ENCODE measurements at regions not wholly inside any gene's neighbourhood (a gene's known extent, or its start where the extent isn't known, plus 50 kb on each side); places are given as distances from the start of the nearest gene placed in this dataset.

DNA sequence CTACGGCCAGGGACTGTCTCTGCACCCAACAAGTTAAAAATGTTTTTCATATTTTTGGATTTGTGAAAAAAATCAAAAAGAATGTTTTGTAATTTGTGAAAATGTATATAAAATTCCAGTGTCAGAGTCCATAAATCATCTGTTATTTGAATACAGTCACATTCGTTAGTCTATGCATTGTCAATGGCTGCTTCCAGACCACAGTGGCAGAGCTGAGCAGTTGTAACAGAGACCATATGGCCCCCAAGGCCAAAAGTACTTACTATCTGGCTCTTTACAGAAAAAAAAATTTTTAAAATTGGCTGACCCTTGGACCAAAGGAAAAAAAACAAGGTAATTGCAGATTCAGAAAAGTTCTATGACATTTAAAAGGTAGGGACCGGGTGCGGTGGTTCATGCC is 86.7 kb upstream of the ATL2 start:
- Histone ChIP-seq H3K4me2 (no peak overlapping the region), H3K4me3 (no peak overlapping the region), H3K9me3 (no peaks in the 10 kb centered on the region), H3K4me1 (peaks cover 8% of the 10 kb centered on the region; the same call in 2 of the 3 replicates), H3K27ac (no peak overlapping the region)
- DNase-seq (ENCODE audit: low read depth in 1 of 2, low spot score in 1 of 2) (no peak), ATAC-seq (no peak), FAIRE-seq (no peak)
- 86% methylated on average over 4 of the region's 4 CpGs for WGBS (ENCODE audit: missing lambda C conversion rate)
- TF ChIP-seq SREBF2 (IDR thresholded peaks at IDR 0.05) (no peak), CEBPB (IDR thresholded peaks at IDR 0.05) (no peak), TP53 (CRISPR knock-in tag; IDR thresholded peaks at IDR 0.05) (no peak), NPAS2 (CRISPR knock-in tag; IDR thresholded peaks at IDR 0.05; ENCODE audit: borderline replicate concordance) (no peak), RNF2 (IDR thresholded peaks at IDR 0.05; ENCODE audit: borderline replicate concordance, low read depth) (no peak), BHLHE40 (IDR thresholded peaks at IDR 0.05; ENCODE audit: low read depth, low read length) (no peak)
- TF ChIP-seq, protein P1, sequence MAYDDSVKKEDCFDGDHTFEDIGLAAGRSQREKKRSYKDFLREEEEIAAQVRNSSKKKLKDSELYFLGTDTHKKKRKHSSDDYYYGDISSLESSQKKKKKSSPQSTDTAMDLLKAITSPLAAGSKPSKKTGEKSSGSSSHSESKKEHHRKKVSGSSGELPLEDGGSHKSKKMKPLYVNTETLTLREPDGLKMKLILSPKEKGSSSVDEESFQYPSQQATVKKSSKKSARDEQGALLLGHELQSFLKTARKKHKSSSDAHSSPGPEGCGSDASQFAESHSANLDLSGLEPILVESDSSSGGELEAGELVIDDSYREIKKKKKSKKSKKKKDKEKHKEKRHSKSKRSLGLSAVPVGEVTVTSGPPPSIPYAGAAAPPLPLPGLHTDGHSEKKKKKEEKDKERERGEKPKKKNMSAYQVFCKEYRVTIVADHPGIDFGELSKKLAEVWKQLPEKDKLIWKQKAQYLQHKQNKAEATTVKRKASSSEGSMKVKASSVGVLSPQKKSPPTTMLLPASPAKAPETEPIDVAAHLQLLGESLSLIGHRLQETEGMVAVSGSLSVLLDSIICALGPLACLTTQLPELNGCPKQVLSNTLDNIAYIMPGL (CRISPR knock-in tag; IDR thresholded peaks at IDR 0.05; ENCODE audit: borderline replicate concordance): no peak
- TF ChIP-seq, protein P2, sequence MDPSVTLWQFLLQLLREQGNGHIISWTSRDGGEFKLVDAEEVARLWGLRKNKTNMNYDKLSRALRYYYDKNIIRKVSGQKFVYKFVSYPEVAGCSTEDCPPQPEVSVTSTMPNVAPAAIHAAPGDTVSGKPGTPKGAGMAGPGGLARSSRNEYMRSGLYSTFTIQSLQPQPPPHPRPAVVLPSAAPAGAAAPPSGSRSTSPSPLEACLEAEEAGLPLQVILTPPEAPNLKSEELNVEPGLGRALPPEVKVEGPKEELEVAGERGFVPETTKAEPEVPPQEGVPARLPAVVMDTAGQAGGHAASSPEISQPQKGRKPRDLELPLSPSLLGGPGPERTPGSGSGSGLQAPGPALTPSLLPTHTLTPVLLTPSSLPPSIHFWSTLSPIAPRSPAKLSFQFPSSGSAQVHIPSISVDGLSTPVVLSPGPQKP (IDR thresholded peaks at IDR 0.05; ENCODE audit: low read depth, low read length): no peak
- TF ChIP-seq, protein P3, sequence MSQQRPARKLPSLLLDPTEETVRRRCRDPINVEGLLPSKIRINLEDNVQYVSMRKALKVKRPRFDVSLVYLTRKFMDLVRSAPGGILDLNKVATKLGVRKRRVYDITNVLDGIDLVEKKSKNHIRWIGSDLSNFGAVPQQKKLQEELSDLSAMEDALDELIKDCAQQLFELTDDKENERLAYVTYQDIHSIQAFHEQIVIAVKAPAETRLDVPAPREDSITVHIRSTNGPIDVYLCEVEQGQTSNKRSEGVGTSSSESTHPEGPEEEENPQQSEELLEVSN (IDR thresholded peaks at IDR 0.05; ENCODE audit: borderline replicate concordance, low read depth): no peak
- CTCF ChIA-PET: interaction anchor here (1.4 to 12.3 kb wide), 3 partner anchors 12 to 148 kb away, joined by 3 to 107 read pairs (median 19); no protein-coding TSS in a partner anchor
- POLR2A ChIA-PET: no interaction called here

DNA sequence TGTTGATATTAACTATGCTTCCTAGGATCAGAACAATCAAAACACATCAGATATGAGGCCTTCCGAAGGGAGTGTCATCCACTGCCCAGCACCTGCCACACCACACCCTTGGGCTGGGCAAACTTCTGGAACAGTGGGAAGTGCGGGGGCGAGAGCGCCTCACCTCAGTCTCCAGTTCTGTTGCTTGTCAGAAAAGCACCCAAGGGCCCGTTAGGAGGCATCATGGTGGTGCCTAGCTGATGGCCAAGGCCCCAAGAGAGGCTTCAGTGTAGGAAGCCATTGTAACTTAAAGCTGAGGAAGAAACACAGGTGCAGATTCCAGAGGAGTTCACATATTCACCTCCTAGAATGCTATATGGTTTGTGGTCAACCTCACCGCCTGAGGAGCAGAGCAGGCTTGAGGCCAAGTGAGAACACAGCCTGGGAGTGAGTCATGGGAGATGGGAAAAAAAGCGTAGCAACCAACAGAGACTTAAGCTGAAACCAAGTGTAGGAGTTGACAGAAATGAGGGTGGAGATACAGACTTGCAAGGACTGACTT is 85.1 kb upstream of the ATL2 start:
- H3K4me2 ChIP-seq: peak overlapping the region; percentile 21; the same call in 2 of the 3 replicates
- DNase-seq (ENCODE audit: low read depth in 1 of 2, low spot score in 1 of 2): peak; percentile 63 to 64
- ChIA-PET POLR2A (interaction anchor here (0.8 to 1.2 kb wide), 2 partner anchors 86 to 289 kb away, joined by 3 to 6 read pairs; partner anchors contain the start of gene ATL2), CTCF (interaction anchor here (1.0 to 12.3 kb wide), 3 partner anchors 10 to 146 kb away, joined by 3 to 107 read pairs (median 3); no protein-coding TSS in a partner anchor)
- WGBS (ENCODE audit: missing lambda C conversion rate): 62% methylated on average over 7 of the region's 7 CpGs
- H3K27ac ChIP-seq: 0 out of 6 replicates have a peak overlapping the region, but pooled peaks of 1 of the 2 experiments have one; percentile 30
- FAIRE-seq: no peak
- no peak overlapping the region for H3K4me3 ChIP-seq
- H3K4me1 ChIP-seq: peaks cover 8% of the 10 kb centered on the region; the same call in 2 of the 3 replicates
- TF ChIP-seq BHLHE40 (IDR thresholded peaks at IDR 0.05; ENCODE audit: low read depth, low read length) (no peak), FOSL2 (IDR thresholded peaks at IDR 0.05) (no peak; the same call in 1 of the 2 replicates), FOSL2 (CRISPR knock-in tag; IDR thresholded peaks at IDR 0.05) (peak; percentile 11; the same call in 1 of the 2 replicates)
- peak; percentile 65 to 80 for ATAC-seq
- no peaks in the 10 kb centered on the region for H3K9me3 ChIP-seq

DNA sequence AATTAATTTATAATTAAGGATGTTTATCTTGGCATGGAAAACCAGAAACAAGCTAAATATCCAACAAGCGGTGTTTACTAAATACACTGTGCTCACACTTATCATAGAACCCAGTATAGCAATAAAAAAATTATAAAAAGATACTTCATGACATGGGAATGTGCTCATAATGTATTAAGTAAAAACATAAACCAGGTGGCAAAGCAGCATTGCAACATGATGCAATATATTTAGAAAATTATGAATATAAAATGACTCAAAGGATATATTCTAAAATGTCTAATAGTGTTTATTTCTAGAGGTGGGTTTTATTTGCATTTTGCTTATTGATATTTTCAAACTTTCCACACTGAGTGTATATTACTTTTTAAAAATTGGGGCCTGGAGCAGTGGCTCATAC is 84.4 kb upstream of the ATL2 start:
- WGBS (ENCODE audit: missing lambda C conversion rate): 86% methylated on average over 1 of the region's 1 CpG
- FAIRE-seq (no peak), ATAC-seq (no peak), DNase-seq (ENCODE audit: low read depth in 1 of 2, low spot score in 1 of 2) (no peak)
- Histone ChIP-seq H3K9me3 (no peaks in the 10 kb centered on the region), H3K4me3 (no peak overlapping the region), H3K4me2 (no peak overlapping the region), H3K4me1 (peaks cover 8% of the 10 kb centered on the region; the same call in 2 of the 3 replicates), H3K27ac (no peak overlapping the region)
- POLR2A ChIA-PET: no interaction called here
- CTCF ChIA-PET: interaction anchor here (0.7 to 12.3 kb wide), 4 partner anchors 8 to 145 kb away, joined by 3 to 107 read pairs (median 6); partner anchors contain the start of gene ATL2
- TF ChIP-seq TFCP2L1 (CRISPR knock-in tag; IDR thresholded peaks at IDR 0.05) (no peak), EHMT2 (IDR thresholded peaks at IDR 0.05; ENCODE audit: low read depth) (no peak), MAFK (IDR thresholded peaks at IDR 0.05; ENCODE audit: partially characterized antibody) (no peak), PHF8 (IDR thresholded peaks at IDR 0.05; ENCODE audit: borderline replicate concordance, low read depth) (no peak), HEYL (CRISPR knock-in tag; IDR thresholded peaks at IDR 0.05) (no peak), FOSB (CRISPR knock-in tag; IDR thresholded peaks at IDR 0.05) (no peak), ZSCAN20 (CRISPR knock-in tag; IDR thresholded peaks at IDR 0.05) (no peak), RARB (CRISPR knock-in tag; IDR thresholded peaks at IDR 0.05) (no peak), GATA3 (IDR thresholded peaks at IDR 0.05; ENCODE audit: borderline replicate concordance) (no peak), RAD21 (conservative IDR thresholded peaks at IDR 0.05 in 1 of 2, IDR thresholded peaks at IDR 0.05 in 1 of 2) (no peak), HOXB13 (CRISPR knock-in tag; IDR thresholded peaks at IDR 0.05; ENCODE audit: low read depth) (no peak)
- TF ChIP-seq, protein P4, sequence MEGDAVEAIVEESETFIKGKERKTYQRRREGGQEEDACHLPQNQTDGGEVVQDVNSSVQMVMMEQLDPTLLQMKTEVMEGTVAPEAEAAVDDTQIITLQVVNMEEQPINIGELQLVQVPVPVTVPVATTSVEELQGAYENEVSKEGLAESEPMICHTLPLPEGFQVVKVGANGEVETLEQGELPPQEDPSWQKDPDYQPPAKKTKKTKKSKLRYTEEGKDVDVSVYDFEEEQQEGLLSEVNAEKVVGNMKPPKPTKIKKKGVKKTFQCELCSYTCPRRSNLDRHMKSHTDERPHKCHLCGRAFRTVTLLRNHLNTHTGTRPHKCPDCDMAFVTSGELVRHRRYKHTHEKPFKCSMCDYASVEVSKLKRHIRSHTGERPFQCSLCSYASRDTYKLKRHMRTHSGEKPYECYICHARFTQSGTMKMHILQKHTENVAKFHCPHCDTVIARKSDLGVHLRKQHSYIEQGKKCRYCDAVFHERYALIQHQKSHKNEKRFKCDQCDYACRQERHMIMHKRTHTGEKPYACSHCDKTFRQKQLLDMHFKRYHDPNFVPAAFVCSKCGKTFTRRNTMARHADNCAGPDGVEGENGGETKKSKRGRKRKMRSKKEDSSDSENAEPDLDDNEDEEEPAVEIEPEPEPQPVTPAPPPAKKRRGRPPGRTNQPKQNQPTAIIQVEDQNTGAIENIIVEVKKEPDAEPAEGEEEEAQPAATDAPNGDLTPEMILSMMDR (IDR thresholded peaks at IDR 0.05): no peak
- TF ChIP-seq, protein P5, sequence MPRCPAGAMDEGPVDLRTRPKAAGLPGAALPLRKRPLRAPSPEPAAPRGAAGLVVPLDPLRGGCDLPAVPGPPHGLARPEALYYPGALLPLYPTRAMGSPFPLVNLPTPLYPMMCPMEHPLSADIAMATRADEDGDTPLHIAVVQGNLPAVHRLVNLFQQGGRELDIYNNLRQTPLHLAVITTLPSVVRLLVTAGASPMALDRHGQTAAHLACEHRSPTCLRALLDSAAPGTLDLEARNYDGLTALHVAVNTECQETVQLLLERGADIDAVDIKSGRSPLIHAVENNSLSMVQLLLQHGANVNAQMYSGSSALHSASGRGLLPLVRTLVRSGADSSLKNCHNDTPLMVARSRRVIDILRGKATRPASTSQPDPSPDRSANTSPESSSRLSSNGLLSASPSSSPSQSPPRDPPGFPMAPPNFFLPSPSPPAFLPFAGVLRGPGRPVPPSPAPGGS (IDR thresholded peaks at IDR 0.05): no peak
- TF ChIP-seq, protein P1 (CRISPR knock-in tag; IDR thresholded peaks at IDR 0.05; ENCODE audit: borderline replicate concordance): no peak

Data from A549 (cell line).